Neural cell (in vitro differentiated cells): ENCODE measurements at regions not wholly inside any gene's neighbourhood (a gene's known extent, or its start where the extent isn't known, plus 50 kb on each side); places are given as distances from the start of the nearest gene placed in this dataset.

Experiments
- CTCF ChIP-seq: fragments of 450-650 bp; IDR thresholded peaks from 2 replicates; pipeline ENCODE4 v1.5.1; 2014; ENCODE audit warnings: antibody characterized with exemption, mild to moderate bottlenecking, moderate library complexity; ENCODE audit not compliant: poor library complexity, severe bottlenecking
- EP300 ChIP-seq: fragments of 450-650 bp; conservative IDR thresholded peaks from 2 replicates; pipeline ENCODE4 v1.6.1; 2014; ENCODE audit warnings: antibody characterized with exemption, mild to moderate bottlenecking, moderate library complexity; ENCODE audit not compliant: poor library complexity, severe bottlenecking
- EZH2 ChIP-seq: fragments of 200-600, 300-800 bp; shearing (Covaris generic), sonication (generic); IDR thresholded peaks from 2 replicates; pipeline ENCODE4 v1.6.1; 2014; ENCODE audit warnings: antibody characterized with exemption, low read length, borderline replicate concordance, mild to moderate bottlenecking; ENCODE audit not compliant: insufficient read depth, poor library complexity, severe bottlenecking
- POLR2AphosphoS5 ChIP-seq: IDR thresholded peaks from 2 replicates; pipeline ENCODE4 v1.6.1; 2012
- RAD21 ChIP-seq: fragments of 450-650 bp; conservative IDR thresholded peaks from 2 replicates; pipeline ENCODE4 v1.6.1; 2014; ENCODE audit warnings: antibody characterized with exemption, mild to moderate bottlenecking, moderate library complexity
- SMC3 ChIP-seq: fragments of 450-650 bp; conservative IDR thresholded peaks from 2 replicates; pipeline ENCODE4 v1.6.1; 2014; ENCODE audit warnings: antibody characterized with exemption, mild to moderate bottlenecking, moderate library complexity; ENCODE audit not compliant: poor library complexity
- TF ChIP-seq, protein P1 (sequence below): IDR thresholded peaks from 2 replicates; pipeline ENCODE4 v1.6.1; 2012; ENCODE audit warnings: borderline replicate concordance

GRCh38 chr2:65727381-65727780 lies 295.0 kb upstream of the SPRED2 start:
- TF ChIP-seq, protein P1, sequence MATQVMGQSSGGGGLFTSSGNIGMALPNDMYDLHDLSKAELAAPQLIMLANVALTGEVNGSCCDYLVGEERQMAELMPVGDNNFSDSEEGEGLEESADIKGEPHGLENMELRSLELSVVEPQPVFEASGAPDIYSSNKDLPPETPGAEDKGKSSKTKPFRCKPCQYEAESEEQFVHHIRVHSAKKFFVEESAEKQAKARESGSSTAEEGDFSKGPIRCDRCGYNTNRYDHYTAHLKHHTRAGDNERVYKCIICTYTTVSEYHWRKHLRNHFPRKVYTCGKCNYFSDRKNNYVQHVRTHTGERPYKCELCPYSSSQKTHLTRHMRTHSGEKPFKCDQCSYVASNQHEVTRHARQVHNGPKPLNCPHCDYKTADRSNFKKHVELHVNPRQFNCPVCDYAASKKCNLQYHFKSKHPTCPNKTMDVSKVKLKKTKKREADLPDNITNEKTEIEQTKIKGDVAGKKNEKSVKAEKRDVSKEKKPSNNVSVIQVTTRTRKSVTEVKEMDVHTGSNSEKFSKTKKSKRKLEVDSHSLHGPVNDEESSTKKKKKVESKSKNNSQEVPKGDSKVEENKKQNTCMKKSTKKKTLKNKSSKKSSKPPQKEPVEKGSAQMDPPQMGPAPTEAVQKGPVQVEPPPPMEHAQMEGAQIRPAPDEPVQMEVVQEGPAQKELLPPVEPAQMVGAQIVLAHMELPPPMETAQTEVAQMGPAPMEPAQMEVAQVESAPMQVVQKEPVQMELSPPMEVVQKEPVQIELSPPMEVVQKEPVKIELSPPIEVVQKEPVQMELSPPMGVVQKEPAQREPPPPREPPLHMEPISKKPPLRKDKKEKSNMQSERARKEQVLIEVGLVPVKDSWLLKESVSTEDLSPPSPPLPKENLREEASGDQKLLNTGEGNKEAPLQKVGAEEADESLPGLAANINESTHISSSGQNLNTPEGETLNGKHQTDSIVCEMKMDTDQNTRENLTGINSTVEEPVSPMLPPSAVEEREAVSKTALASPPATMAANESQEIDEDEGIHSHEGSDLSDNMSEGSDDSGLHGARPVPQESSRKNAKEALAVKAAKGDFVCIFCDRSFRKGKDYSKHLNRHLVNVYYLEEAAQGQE, result no peak
- TF ChIP-seq CTCF, result no peak
- no peak for TF ChIP-seq EP300
- TF ChIP-seq RAD21, result no peak
- TF ChIP-seq EZH2, result no peak
- TF ChIP-seq SMC3, result no peak
- TF ChIP-seq POLR2AphosphoS5, result no peak
